GM19328 (cell line): ENCODE measurements at regions not wholly inside any gene's neighbourhood (a gene's known extent, or its start where the extent isn't known, plus 50 kb on each side); places are given as distances from the start of the nearest gene placed in this dataset.

Experiments
- ATAC-seq: cut with Tn5 transposase; IDR thresholded peaks from one replicate; pipeline ENCODE4 v1.9.1; 2021; ENCODE audit warnings: mild to moderate bottlenecking, moderate library complexity; ENCODE audit not compliant: unreplicated experiment

DNA sequence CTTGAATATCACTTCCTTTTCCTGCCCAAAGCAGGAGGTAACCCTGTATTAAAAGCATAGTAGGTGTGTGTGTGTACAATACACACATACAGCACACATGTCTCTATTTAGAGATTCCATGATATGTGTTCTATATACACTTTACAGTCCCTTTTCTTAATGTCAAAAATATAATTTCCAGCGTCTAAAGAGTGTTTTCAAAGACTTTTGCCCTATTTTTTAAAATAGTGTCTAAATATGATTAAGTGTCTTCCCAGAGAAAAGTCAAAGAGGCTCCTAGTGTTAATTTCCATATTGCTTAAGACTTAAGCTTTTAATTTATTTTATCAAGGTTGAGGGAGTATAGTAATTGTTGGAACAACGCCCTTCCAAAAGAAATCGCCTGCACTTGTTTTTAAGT is 420.3 kb upstream of the POU3F3 start:
- no peak for ATAC-seq

DNA sequence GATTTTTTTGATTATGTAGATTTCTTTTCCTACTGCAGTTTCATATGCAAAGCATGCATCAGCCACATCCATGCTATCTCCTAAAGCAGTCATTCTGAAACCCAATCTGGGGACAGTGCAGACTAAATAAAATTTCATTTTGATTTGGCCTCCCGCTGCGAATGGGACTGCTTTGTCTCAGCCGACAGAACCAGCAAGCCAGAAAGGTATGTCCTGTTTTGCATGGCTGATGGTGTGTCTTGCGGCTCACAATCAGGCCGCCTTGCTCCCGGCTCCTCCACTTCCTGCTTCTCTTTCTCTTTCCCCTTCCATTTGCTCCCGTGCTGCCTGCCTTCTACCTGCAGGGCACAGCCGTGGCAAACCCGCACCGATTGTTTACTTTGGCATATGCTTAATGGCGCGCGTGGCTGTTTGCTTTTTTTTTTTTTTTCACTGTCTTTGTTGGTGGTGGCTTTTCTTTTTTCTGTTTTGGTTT is 419.6 kb upstream of the POU3F3 start:
- ATAC-seq, result no peak

DNA sequence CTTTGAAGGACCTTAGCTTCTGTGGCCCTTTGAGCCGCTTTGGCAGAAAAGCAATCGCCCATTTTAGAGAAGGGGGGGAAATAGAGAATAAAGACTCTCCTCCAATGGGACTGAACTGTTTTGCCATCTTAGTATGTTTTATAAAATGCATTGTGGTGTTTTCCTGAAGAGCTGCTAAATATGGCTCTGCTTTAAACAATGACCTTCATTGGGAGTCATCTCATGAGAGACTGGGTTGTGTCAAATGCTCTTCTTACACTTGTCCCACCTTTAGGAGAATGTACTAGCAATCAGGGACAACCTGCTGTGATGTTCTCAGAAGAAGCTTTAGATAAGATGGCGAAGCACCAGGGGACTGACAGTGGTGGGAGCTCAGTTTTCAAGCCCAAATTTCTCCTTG is 418.9 kb upstream of the POU3F3 start:
- ATAC-seq, result no peak

DNA sequence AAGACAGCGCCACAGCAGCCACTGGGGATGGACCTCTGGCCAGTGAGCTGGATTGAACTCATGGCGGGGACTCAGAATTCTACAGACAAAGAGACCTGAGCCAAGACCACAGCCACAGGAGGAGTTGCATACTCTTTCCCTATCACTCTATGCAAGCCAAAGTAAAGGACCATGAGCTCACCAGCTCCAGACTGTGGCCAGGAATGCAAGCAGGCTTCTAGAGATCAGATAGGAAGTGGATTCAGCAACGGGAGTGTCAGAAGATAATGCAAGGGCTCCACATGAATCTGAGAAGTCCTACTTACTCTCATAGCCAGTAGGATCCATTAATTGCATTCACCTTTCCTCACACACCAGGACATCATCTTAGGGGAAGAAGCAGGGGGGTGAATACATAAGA is 415.4 kb upstream of the POU3F3 start:
- ATAC-seq, result no peak

DNA sequence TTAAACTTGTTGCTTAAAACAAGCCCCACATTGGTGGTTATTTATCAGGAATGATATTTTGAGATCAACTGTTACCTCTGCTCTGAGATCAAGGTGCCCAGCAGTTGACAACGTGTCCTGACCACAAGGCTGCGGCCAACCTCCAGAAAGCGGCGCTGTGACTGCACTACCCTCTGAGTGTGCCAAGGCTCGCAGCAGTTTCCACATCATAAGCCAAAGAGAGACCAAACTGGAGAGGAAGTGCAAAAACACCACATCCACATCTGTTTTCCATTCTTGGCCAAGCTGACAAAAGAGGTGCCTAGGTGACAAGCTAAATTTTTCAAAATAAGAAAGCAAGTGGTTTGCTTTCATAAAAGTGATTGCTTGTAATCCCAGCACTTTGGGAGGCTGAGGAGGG is 410.8 kb upstream of the POU3F3 start:
- no peak for ATAC-seq

DNA sequence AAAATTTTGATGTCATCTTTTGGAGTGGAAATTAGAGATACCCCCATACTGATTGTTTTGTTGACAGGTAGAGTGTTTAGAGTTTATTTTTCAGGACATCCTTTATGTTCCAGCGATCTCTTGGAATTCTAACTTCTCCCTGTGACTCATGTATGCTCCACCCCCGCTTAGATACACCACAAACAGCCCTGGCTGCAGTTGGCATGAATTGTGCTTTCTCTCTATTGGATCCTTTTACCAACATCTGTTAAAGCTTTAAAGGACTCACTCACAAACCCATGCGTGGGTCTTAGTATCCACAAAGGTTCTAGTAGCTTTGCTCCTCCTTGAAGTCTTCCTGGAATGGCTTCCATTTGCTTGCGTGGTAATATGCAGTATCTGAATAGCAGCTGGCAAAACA is 409.5 kb upstream of the POU3F3 start:
- ATAC-seq, result no peak

DNA sequence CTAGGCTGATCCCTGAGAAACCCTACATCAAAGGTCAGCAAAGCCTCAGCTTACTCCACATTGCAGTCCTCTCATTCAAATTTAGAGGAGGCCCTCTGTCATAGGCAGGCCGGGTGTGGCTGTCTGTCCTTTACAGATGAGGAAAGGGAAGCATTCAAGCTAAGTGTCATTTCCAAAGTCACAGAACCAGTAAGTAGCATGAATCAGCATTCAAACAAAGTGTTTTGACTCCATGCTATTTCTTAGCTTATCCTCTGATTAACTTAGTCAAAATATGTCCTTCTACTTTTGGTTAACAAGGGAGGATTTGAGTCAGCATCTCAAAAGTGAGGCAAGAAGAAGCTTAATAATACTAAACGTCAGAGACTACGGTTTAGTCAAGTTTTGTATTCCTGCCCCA is 409.0 kb upstream of the POU3F3 start:
- no peak for ATAC-seq

DNA sequence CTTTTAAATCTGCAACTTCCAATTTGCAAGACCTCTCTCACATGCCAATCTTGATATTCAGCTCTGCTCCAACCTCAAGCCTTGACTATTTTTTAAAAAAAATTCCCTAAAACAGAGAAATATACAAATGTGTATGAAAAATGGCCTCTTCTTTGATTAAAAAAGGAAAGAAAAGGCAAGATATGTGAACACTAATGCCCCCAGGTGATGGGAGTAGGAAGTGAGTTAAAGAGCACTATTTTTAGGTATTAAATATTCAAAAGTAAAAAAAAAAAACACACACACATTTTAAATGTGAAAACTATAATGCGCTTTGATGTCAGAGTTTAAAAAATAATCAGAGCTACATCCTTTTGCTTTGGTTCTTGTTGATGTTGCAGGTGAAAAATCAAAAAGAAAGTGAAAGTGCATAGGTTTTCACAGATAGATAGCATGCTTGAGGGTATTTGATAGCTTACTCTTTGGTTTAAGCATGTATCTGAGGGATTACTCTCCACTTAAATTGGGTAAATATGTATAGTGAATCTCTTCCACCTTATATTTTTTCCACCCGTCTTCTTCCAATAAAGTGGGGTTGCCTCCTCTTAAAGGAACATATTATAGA is 406.0 kb upstream of the POU3F3 start:
- ATAC-seq, result no peak

DNA sequence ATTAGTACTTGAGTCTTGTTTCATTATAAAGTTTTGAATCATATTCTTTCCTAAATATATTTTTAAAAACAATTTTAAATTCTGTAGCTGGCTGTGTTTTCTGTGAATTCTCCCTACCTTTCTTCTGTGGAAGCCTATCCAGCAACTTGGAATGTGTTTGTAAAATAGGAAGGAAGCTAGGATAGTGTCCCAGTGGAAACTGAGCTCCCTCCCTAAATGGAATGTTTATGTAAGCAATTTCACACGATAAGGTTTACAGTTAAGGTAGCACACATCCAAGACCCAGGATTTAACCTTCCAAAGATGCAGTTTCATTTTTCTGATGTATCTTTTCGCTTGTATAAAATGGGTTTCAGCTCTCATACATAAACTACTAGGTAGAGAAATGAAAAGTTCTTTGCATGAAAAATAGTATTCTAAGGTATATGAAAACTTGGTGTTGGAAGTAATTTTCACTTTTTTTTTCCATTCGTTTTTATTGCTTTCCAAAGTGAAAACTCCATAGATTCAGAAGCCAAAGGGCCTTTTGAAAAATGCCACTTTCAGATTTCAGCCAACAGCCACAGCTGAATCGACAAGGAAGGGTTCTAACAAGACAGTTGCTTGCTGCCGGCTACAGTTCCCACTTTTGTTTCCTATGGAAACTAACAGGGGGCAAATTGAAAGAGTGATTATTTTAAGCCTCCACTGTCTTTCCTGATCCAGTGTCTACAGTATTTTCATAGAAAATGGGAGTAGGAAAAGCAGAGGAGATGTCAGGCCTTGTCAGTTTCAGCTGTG is 405.1 kb upstream of the POU3F3 start:
- no peak for ATAC-seq

DNA sequence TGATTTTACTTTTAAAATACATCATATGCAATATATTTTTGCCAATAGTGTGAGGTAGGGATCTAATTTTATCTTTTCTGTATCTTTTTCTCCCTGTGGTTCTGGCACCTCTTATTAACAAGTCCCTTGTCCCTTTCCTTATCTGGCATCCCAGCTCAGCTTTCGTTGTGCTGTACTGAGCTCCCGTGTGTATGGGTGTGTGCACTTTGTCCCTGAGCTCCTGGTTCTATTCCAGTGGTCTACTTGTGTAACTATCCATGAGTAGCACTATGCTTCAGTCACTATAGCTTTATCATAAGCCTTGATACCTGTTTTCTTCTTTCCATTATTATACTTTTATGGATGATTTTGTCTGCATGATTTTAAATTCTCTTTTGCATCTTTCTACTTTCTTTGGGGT is 401.4 kb upstream of the POU3F3 start:
- ATAC-seq, result no peak

DNA sequence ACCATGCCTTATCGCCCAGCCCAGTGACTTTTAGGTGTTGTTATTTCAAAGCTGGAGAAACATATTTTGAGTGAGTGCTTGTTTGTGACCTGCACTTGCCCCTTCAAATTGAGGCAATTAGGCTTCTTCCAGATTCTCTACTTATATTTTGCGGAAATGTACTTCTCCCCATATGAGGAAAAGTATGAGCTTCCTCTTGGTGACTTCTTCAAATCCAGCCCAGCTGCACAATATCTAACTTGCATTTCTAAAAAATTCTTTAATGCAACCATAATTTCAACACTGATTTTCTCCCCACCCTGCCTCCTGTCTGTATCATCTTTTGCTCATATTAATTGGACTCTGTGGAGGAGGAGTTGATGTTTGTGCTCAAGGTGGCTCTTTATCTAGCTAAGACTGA is 391.2 kb upstream of the POU3F3 start:
- no peak for ATAC-seq

DNA sequence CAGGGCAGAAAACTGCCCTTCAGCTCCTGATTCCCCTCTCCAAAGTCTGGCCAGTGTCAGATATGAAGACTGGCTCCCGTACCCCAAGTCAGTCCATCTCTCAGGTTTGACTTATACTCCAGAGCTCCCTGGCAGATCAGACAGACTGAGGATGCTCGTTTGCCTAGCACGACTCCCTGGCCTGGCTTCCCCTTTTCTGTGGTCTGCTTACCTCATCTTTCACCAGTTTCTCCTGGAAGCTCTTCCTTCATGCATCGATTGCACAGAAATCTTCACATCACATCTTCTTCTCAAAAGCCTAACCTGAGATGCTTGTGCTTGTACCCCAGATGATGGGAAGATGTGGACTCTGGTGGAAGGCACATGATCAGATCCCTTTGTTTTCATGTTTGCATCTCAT is 387.9 kb upstream of the POU3F3 start:
- ATAC-seq, result no peak

DNA sequence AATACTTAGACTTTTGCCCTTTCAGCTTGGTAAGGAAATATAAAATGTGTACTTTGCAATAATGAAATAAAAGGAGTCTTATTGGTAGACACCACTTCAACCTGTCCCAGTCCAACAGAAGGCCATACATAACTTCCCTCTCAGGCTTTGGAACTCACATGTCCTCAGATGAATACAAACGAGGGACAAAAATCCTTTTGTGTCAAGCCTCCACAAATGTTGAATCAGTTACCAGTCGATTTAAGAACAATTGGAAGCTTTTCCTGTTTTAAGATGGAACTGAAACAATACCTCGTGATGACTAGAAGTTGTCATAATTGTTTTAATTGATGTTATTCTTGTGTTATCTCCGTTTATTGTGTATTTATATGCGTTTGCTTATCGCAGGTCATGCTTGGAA is 385.1 kb upstream of the POU3F3 start:
- no peak for ATAC-seq

DNA sequence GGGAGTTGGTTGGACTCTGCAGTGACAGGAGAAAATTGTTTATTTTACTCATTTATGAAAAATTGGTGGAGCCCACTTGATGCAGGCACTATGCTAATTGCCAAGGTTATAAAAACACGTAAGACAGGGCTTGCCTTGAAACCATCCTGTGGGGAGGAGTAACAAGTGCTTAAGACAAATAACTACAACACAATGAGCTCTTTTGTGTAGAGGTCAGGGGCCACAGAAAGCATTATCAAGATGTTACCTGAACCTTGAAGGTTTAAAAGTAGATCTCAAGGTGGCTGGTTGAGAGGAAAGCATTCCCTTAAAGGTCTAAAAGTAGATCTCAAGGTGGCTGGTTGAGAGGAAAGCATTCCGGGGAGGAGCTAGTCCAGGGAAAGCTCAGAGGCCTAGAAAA is 381.8 kb upstream of the POU3F3 start:
- no peak for ATAC-seq

DNA sequence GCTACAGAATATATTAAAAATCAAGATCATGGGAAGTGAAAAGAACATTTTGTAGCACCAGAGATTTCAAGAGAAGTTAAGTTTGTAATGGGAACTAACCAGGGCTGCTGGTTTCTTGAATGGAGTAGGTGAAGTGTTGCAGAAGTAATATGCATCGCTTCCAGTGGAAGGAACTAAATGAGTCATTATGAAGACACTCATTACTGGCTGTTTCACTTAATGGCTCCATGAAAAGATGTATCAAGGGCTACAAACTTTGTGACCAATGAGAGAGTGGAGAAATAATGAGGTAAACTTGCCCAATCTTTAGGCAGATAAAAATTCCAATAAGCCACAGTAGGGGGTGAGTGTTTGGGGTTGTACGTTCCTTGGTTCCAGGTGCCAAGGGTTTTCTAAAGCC is 380.4 kb upstream of the POU3F3 start:
- no peak for ATAC-seq

DNA sequence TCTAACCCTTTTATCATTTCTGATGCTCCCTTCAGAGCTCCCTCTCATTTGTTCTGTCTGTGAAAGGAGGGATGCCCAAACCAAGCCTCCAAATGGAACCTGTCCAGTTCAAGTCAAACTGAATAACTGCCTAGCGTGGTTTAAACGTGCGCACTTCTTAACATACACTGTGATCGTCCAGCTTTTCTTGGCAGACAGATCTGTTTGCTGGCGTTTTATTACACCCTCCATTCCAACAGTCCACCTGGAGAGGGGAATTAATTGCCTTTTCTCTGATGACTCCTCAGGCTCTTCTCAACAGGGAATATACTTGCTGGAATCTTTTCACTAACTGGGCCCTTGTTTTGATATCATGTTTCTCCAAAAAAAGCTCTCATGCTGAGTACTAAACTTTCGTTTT is 379.2 kb upstream of the POU3F3 start:
- no peak for ATAC-seq

DNA sequence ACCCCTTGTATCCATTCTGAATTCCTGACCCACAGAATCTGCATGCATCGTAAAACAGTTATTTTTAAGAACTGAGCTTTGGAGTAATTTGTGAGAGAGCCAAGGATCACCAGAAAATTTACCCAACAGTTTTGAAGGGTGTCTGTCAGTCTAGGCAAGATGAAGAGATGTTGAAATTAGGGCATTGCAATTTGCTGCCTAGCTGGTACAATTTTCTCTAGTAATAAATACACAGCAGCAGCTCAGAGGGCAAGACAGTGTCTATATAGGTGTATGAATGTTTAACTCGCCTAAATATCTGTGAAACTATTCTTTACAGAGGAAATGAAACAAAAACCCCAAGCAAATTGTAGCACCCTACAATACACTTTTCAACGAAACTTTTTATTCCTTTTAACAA is 377.8 kb upstream of the POU3F3 start:
- ATAC-seq, result no peak

DNA sequence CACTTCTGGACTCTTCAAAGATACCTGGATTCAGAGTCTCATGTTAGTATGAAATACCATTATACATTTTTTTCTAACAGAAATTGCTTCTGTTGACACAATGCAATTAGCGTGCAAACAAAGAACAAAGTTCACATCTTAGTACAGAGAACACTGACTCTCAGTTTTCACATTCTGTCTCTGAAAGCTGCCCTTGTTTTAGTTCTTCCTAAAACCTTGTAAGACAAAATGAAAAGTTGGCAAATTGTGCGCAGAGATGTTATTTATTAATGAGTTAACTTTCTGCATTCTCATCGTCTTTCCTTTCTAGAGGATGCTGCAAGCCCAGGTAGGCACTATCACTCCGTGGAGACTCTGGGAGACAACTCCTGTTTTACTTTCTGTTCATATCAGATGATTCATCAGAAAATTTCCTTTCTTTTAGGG is 377.3 kb upstream of the POU3F3 start:
- no peak for ATAC-seq

DNA sequence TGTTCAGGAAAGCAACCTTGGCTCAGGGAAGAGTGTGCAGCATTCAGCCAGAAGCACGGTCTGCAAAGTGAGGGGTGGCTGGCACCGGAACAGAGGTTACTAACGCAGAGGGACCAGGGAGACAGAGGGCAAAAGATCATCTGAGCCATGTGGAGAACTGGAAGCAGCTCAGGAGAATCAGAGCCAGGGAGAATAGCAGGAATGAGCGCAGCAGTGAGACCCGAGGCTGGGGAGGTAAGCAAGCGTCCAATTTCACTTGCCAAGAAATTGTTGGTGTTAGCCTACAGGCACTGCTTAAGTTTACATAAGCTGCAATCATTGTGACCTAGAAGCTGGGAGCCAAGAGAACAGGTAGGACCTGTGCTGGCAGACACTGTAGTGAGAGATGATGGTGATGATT is 372.6 kb upstream of the POU3F3 start:
- ATAC-seq, result no peak

DNA sequence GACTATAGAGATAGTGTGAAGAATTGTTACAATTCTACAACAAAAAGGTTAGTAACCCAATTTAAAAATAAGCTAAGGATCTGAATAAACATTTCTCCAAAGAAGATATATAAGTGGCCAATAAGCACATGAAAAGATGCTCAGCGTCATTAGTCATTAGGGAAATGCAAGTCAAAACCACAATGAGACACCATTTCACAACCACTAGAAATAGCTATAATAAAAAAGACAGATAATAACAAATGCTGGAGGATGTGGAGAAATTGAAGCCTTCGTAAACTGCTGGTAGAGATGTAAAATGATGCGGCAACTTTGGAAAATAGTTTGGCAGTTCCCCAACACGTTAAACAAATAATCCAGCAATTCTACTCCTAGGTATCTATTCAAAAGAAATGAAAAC is 366.5 kb upstream of the POU3F3 start:
- ATAC-seq, result no peak

DNA sequence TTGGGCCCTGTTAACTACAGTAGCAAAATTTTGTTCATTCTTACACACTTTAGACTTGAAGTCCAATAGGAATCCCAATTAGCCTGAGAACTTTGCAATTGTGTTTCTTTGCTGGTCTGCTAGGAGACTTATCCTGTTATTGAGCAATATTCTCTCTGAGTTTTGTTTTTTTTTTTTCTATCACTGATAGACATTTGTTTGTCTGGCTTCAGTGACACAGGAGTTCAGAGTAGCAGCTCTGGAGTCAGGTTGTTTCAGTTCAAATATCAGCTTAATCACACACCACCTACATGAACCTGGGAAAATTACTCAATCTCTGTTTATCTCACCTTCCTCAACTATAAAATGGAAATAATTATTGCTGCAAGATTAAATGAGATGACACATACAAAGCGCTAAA is 360.2 kb upstream of the POU3F3 start:
- no peak for ATAC-seq

DNA sequence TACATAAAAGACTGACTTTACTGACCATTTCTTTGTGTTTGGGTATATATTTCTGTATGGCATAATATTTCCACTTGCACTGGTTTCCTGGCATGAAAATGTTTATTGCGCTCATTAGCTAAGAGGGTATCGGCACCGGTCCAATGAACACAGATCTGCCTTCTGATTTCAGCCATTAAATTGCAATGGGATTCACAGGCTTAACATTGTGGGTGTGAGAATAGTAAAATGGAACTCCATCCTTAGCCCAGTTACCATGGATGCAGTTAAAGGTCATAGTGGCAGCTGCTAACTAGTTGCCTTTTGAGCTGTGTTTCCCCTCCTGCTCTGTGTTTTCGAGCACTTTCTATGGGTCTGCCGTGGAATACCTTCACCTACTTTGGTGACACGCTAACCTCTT is 352.6 kb upstream of the POU3F3 start:
- no peak for ATAC-seq

DNA sequence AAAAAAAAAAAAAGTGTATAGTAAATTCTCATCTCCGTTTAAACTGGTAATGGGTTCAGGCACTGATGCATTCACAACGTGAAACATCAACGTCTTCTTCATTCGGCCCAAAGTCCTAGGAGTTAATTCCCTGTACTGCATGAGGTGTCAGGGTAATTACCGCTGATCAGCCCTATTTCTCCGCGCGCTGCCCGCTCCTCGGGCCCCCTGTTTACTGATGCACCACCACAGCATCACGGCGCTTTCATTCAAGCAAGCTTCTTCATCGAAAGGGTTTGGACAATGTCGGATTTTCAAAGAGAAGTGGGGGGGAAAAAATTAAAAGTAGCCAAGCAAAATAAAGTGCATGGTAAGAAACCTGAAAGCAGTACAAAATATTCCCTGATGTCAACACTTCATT is 352.0 kb upstream of the POU3F3 start:
- no peak for ATAC-seq
